A549 (cell line): ENCODE measurements at regions not wholly inside any gene's neighbourhood (a gene's known extent, or its start where the extent isn't known, plus 50 kb on each side); places are given as distances from the start of the nearest gene placed in this dataset.
"Not testable (repeated sequence)": the region's sequence is repeated elsewhere in the genome, so short reads cannot be mapped to it uniquely, and the experiment has no call there.

ENCODE experiments used
- ATAC-seq, 2 experiments: fragments of 200-7000 bp in 1 of 2; fragments of >200 bp in 1 of 2; cut with Nextera tagmentation in 1 of 2; cut with Tn5 transposase in 1 of 2; 3 replicates each; pipeline versions ENCODE4 v1.8.0 to v1.9.1; 2018 to 2020; ENCODE audit warnings: mild to moderate bottlenecking in 1 of 2, moderate library complexity in 1 of 2
- CTCF ChIA-PET: fragments of 300-600 bp; sonication (Branson Sonifier 250); formaldehyde crosslinking; extraction: SDS; loops from one replicate; lab custom pipeline; 2021; ENCODE audit warnings: antibody characterized with exemption, inconsistent platforms; lab: Yijun Ruan, JAX
- POLR2A ChIA-PET: fragments of 350-600 bp; formaldehyde crosslinking; extraction: SDS; loops from one replicate; lab custom pipeline; 2021; ENCODE audit warnings: antibody characterized with exemption, inconsistent platforms; lab: Yijun Ruan, JAX
- DNase-seq, 2 experiments: peaks; one replicate each; pipeline versions ENCODE4 v3.0.0 to v3.0.0-alpha.2; 2011 to 2016; ENCODE audit warnings: low read depth in 1 of 2, low spot score in 1 of 2
- FAIRE-seq: peaks from 2 replicates; lab custom pipeline; 2011; peaks lifted over from hg19 to GRCh38; lab: Jason Lieb, UNC
- H3K27ac ChIP-seq, 2 experiments: fragments of >200 bp; sonication (Bioruptor Twin); formaldehyde crosslinking; 3 replicates each; pipeline ENCODE4 v1.5.1; 2016 to 2017
- H3K4me1 ChIP-seq: fragments of >200 bp; sonication (Bioruptor Twin); formaldehyde crosslinking; 3 replicates; pipeline ENCODE4 v1.6.1; 2016
- H3K4me2 ChIP-seq: fragments of >200 bp; sonication (Bioruptor Twin); formaldehyde crosslinking; 3 replicates; pipeline ENCODE4 v1.6.1; 2016
- H3K4me3 ChIP-seq: fragments of >200 bp; sonication (Bioruptor Twin); formaldehyde crosslinking; 3 replicates; pipeline ENCODE4 v1.5.1; 2016
- H3K9me3 ChIP-seq: fragments of >200 bp; sonication (Bioruptor Twin); formaldehyde crosslinking; 3 replicates; pipeline ENCODE4 v1.6.1; 2016
- ATOH8 ChIP-seq: fragments of 250-450 bp; sonication (Bioruptor Pico); IDR thresholded peaks from 2 replicates; pipeline ENCODE4 v1.5.0; 2020; ENCODE audit warnings: low read depth, mild to moderate bottlenecking, moderate library complexity
- BCL3 ChIP-seq: fragments of >200 bp; sonication (Bioruptor Twin); formaldehyde crosslinking; IDR thresholded peaks from 3 replicates; pipeline ENCODE4 v1.6.1; 2016
- BHLHE40 ChIP-seq: IDR thresholded peaks from 2 replicates; pipeline ENCODE4 v1.6.1; 2012; ENCODE audit warnings: low read depth, low read length, inconsistent platforms
- CBX2 ChIP-seq: fragments of 200-600 bp; sonication (generic); IDR thresholded peaks from 2 replicates; pipeline ENCODE4 v1.6.1; 2016; ENCODE audit warnings: low read depth, mild to moderate bottlenecking, borderline replicate concordance
- EHF ChIP-seq: fragments of 250-450 bp; sonication (Bioruptor Pico); IDR thresholded peaks from 2 replicates; pipeline ENCODE4 v1.5.0; 2020; ENCODE audit warnings: mild to moderate bottlenecking
- EHMT2 ChIP-seq: fragments of 200-600 bp; sonication (generic); IDR thresholded peaks from 2 replicates; pipeline ENCODE4 v1.6.1; 2016; ENCODE audit warnings: antibody characterized with exemption, low read depth, mild to moderate bottlenecking, moderate library complexity
- ESRRA ChIP-seq: fragments of 150-350 bp; IDR thresholded peaks from 2 replicates; pipeline ENCODE4 v1.6.1; 2014; ENCODE audit warnings: mild to moderate bottlenecking, low read length, borderline replicate concordance
- FOXS1 ChIP-seq: fragments of 250-450 bp; sonication (Bioruptor Pico); IDR thresholded peaks from 2 replicates; pipeline ENCODE4 v1.5.0; 2020; ENCODE audit warnings: mild to moderate bottlenecking, moderate library complexity
- GATA3 ChIP-seq: IDR thresholded peaks from 2 replicates; pipeline ENCODE4 v1.6.1; 2012; ENCODE audit warnings: borderline replicate concordance
- HES2 ChIP-seq: fragments of >200 bp; sonication (Bioruptor Twin); formaldehyde crosslinking; IDR thresholded peaks from 2 replicates; pipeline ENCODE4 v1.6.1; 2016
- HEYL ChIP-seq: fragments of 250-450 bp; sonication (Bioruptor Pico); IDR thresholded peaks from 2 replicates; pipeline ENCODE4 v1.8.0; 2021; ENCODE audit warnings: mild to moderate bottlenecking, moderate library complexity
- HMGXB4 ChIP-seq: fragments of 250-450 bp; sonication (Bioruptor Pico); IDR thresholded peaks from 2 replicates; pipeline ENCODE4 v1.5.0; 2021; ENCODE audit warnings: mild to moderate bottlenecking, moderate library complexity, borderline replicate concordance
- HOXB13 ChIP-seq: fragments of 250-450 bp; sonication (Bioruptor Pico); IDR thresholded peaks from 2 replicates; pipeline ENCODE4 v1.5.0; 2020; ENCODE audit warnings: low read depth, mild to moderate bottlenecking, moderate library complexity
- JUN ChIP-seq, 2 experiments: fragments of >200 bp; sonication (Bioruptor Twin); formaldehyde crosslinking; IDR thresholded peaks; 2 replicates in 1 of 2; 3 replicates in 1 of 2; pipeline ENCODE4 v1.6.1; 2016 to 2017
- KDM5A ChIP-seq: fragments of 200-600 bp; sonication (generic); IDR thresholded peaks from 2 replicates; pipeline ENCODE4 v1.6.1; 2016; ENCODE audit warnings: antibody characterized with exemption, mild to moderate bottlenecking
- NPAS2 ChIP-seq: fragments of 250-450 bp; sonication (Bioruptor Pico); IDR thresholded peaks from 2 replicates; pipeline ENCODE4 v1.8.0; 2022; ENCODE audit warnings: mild to moderate bottlenecking, moderate library complexity, borderline replicate concordance
- PBX3 ChIP-seq: IDR thresholded peaks from 2 replicates; pipeline ENCODE4 v1.6.1; 2012
- POLR2A ChIP-seq: IDR thresholded peaks from 2 replicates; pipeline ENCODE4 v1.6.1; 2012; ENCODE audit warnings: mild to moderate bottlenecking, low read length
- POLR2AphosphoS2 ChIP-seq: conservative IDR thresholded peaks from 2 replicates; pipeline ENCODE4 v1.6.1; 2012; ENCODE audit warnings: low read length, improper control_type of control experiment, inconsistent platforms
- RNF2 ChIP-seq: fragments of 200-600 bp; sonication (generic); IDR thresholded peaks from 2 replicates; pipeline ENCODE4 v1.6.1; 2016; ENCODE audit warnings: low read depth, mild to moderate bottlenecking, antibody characterized with exemption, moderate library complexity, borderline replicate concordance
- SREBF2 ChIP-seq: fragments of 450-650 bp; IDR thresholded peaks from 2 replicates; pipeline ENCODE4 v1.6.1; 2014; ENCODE audit warnings: mild to moderate bottlenecking, moderate library complexity
- ZSCAN20 ChIP-seq: fragments of 250-450 bp; sonication (Bioruptor Pico); IDR thresholded peaks from 2 replicates; pipeline ENCODE4 v1.8.0; 2022; ENCODE audit warnings: mild to moderate bottlenecking, moderate library complexity
- WGBS: methylation state at CpG from one replicate; pipeline ENCODE4 v1.1.6; 2017; ENCODE audit errors: missing lambda C conversion rate; 5-methylcytosine and 5-hydroxymethylcytosine counted together
- TF ChIP-seq, protein P1 (sequence below): fragments of 150-350 bp; IDR thresholded peaks from 2 replicates; pipeline ENCODE4 v1.6.1; 2014; ENCODE audit warnings: low read depth, mild to moderate bottlenecking, low read length
- TF ChIP-seq, protein P2 (sequence below): IDR thresholded peaks from 2 replicates; pipeline ENCODE4 v1.6.1; 2012

- H3K9me3 ChIP-seq: peaks cover 14% of the 10 kb centered on the region; the same call in 1 of the 3 replicates
- no peak overlapping the region for H3K4me3 ChIP-seq
- no peak overlapping the region for H3K4me2 ChIP-seq
- H3K4me1 ChIP-seq: no peaks in the 10 kb centered on the region
- ChIA-PET CTCF (no interaction called here), POLR2A (no interaction called here)
- FAIRE-seq (no peak), DNase-seq (no peak), ATAC-seq (no peak)
- WGBS: 1% methylated on average over 3 of the region's 3 CpGs
- no peak overlapping the region for H3K27ac ChIP-seq
- no peak for TF ChIP-seq GATA3
- no peak for TF ChIP-seq RNF2
- TF ChIP-seq SREBF2: no peak
- TF ChIP-seq HOXB13 (CRISPR knock-in tag): no peak
These were observed 341.1 kb upstream of the LRRC3B start for GRCh38 chr3:26281284-26281985.

DNA sequence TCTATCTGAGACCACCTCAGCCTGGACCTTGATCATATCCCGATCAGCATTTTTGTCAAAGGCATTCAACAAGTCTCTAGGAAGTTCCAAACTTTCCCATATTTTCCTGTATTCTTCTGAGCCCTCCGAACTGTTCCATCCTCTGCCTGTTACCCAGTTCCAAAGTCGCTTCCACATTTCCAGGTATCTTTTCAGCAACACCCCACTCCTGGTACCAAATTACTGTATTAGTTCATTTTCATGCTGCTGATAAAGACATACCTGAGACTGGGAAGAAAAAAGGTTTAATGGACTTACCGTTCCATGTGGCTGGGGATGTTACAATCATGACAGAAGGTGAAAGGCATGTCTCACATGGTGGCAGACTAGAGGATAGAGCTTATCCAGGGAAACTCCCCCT, 338.1 kb upstream of the LRRC3B start:
- H3K4me1 ChIP-seq, CTCF ChIA-PET, H3K27ac ChIP-seq, ATAC-seq, H3K4me3 ChIP-seq, POLR2A ChIA-PET, DNase-seq, FAIRE-seq, H3K4me2 ChIP-seq: not testable (repeated sequence)
- WGBS: 3% methylated on average over 4 of the region's 4 CpGs
- peaks cover 14% of the 10 kb centered on the region; the same call in 1 of the 3 replicates for H3K9me3 ChIP-seq

GRCh38 chr3:26291840-26292239, 330.7 kb upstream of the LRRC3B start:
- no peaks in the 10 kb centered on the region for H3K4me1 ChIP-seq
- no peak for ATAC-seq
- CTCF ChIA-PET: no interaction called here
- no peaks in the 10 kb centered on the region for H3K9me3 ChIP-seq
- no peak overlapping the region for H3K27ac ChIP-seq
- FAIRE-seq: no peak
- DNase-seq: no peak
- 6% methylated on average over 1 of the region's 1 CpG for WGBS
- POLR2A ChIA-PET: no interaction called here
- no peak overlapping the region for H3K4me3 ChIP-seq
- no peak overlapping the region for H3K4me2 ChIP-seq
- TF ChIP-seq ATOH8 (CRISPR knock-in tag) (no peak), HEYL (no peak), PBX3 (no peak), EHF (no peak), BCL3 (no peak), POLR2AphosphoS2 (no peak), FOXS1 (CRISPR knock-in tag) (no peak), NPAS2 (CRISPR knock-in tag) (no peak), JUN (IDR thresholded peaks at IDR 0.05) (no peak), KDM5A (no peak), CBX2 (no peak), HMGXB4 (CRISPR knock-in tag) (no peak), HES2 (no peak), ESRRA (no peak), BHLHE40 (no peak), ZSCAN20 (CRISPR knock-in tag) (no peak), POLR2A (no peak), EHMT2 (no peak)
- TF ChIP-seq, protein P1, sequence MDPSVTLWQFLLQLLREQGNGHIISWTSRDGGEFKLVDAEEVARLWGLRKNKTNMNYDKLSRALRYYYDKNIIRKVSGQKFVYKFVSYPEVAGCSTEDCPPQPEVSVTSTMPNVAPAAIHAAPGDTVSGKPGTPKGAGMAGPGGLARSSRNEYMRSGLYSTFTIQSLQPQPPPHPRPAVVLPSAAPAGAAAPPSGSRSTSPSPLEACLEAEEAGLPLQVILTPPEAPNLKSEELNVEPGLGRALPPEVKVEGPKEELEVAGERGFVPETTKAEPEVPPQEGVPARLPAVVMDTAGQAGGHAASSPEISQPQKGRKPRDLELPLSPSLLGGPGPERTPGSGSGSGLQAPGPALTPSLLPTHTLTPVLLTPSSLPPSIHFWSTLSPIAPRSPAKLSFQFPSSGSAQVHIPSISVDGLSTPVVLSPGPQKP: no peak
- TF ChIP-seq, protein P2, sequence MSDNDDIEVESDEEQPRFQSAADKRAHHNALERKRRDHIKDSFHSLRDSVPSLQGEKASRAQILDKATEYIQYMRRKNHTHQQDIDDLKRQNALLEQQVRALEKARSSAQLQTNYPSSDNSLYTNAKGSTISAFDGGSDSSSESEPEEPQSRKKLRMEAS: no peak
